Hematopoietic multipotent progenitor cell treated with erythropoietin and hydrocortisone succinate and interleukin-3 and kit ligand, for 17 days (in vitro differentiated cells): ENCODE measurements at regions not wholly inside any gene's neighbourhood (a gene's known extent, or its start where the extent isn't known, plus 50 kb on each side); places are given as distances from the start of the nearest gene placed in this dataset.

ENCODE experiments used
- DNase-seq: peaks from one replicate; pipeline ENCODE4 v3.0.0-alpha.2; 2015; ENCODE audit warnings: low spot score

DNA sequence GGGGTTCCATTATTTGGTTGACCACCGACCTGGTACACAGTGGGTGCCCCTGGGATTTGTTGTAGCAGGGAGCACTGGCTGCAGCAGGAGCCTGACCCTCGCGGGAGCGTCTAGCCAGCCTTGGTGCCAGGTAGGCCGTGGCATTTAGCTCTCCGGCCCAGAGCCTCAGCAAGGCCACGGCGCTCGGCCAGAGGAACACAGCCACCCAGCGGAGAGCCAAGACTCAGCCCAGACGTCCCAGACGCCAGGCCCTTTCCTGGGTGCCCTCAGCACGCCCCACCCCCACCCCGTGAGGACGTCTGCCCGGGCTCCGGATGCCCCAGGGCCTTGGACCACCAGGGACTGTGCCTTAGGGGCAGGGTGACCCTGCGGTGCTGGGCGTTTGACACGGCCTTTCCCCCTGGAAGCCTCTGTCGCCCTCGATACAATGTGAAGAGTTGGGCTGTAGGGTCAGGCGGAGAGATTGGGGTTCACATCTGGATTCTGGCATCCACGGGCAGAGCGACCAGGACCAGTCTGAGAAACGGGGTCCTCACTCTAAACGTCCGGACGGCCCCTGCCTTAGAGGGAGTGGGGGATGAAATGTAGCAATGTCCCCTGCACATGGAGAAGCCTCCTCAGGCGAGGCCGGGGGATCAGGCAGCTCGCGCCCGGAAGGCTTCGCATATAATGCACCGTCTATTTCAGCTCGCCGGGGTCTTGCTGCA is 99.2 kb upstream of the FGF3 start:
- DNase-seq: no peak

DNA sequence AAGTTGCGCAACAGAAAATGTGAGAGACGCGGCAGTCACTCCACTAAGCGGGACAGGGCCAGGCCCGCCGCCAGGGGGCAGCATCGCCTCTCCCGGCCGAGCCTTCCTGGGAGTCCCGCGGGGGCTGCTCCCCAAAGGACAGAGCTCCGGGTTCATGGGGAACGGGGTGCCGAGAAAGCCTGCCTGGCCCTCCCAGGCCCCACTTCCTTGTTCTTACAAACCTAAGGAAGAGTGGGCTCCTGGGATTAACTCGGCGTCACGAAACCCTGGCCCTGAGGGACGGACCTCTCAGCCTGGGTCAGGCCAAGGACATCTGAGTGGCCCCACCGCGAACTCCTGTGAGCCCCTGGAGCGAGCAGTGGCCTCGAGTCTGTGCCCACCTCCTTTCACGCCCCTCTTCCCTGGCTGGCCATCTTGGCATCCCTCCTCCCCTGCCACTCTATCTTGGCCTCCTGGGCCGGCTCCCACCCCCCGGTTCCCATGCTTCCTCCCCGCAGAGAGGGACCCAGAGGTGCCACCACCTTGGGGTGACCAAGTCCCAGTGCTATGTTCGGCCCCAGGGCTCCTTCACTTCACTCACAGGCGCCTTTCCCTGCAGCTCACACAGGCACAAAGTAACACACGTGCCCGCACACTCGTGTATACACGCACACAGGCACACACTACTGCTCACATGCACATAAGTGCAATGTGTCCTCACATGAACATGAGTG is 99.9 kb upstream of the FGF3 start:
- DNase-seq: peak; percentile 49

DNA sequence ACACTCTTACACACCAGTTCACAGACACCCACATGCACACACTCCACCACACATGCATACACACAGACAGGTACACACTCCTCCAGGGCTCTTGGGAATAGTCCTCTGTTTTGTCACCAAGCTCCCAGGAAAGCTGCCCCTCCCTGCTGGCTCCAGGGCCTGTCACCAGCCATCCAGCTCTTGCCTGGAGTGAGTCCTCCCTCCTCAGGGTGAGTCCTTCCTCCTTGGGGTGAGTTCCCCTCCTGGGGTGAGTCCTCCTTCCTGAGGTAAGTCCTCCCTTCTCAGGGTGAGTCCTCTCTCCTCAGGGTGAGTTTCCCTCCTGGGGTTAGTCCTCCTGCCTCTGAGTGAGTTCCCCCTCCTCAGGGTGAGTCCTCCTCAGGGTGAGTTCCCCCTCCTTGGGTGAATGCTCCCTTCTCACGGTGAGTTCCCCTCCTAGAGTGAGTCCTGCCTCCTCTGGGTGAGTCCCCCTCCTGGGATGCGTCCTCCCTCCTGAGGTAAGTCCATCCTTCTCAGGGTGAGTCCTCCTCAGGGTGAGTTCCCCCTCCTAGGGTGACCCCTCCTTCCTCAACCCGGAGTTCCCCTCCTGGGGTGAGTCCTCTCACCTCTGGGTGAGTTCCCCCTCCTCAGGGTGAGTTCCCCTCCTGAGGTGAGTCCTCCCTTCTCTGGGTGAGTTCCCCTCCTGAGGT is 100.6 kb upstream of the FGF3 start:
- no peak for DNase-seq

DNA sequence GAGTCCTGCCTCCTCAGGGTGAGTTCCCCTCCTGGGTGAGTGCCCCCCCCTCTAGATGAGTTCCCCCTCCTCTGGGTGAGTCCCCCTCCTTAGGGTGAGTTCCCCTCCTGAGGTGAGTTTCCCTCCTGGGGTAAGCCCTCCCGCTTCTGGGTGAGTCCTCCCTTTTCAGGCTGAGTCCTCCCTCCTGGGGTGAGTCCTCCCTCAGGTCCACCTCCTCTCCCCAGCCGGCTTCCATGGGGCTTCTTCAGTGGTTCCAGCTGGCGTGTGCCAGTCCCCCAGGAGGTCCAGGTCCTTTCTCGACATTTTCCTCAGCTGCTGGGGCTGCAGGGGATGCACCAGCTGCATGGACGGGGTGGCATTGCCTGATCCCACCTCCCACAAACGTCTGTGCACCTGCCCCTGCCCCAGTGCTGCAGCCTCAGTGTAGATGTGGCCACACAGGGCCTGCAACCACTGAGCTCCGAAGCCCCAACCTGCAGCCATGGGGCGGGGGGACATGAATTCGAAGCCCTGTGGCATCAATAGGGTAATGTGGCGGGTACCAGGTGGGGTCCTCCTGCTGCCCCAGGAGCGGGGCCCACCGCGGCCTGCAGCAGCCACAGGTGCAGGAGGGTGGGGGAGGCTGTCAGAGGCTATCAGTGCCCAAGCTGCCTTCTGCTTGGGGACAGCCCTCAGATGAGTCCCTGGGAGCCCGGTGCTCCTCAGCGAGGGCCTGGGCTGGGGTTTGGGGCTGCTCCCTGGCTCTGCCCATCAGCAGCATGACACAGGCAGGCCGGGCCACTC is 101.3 kb upstream of the FGF3 start:
- no peak for DNase-seq

DNA sequence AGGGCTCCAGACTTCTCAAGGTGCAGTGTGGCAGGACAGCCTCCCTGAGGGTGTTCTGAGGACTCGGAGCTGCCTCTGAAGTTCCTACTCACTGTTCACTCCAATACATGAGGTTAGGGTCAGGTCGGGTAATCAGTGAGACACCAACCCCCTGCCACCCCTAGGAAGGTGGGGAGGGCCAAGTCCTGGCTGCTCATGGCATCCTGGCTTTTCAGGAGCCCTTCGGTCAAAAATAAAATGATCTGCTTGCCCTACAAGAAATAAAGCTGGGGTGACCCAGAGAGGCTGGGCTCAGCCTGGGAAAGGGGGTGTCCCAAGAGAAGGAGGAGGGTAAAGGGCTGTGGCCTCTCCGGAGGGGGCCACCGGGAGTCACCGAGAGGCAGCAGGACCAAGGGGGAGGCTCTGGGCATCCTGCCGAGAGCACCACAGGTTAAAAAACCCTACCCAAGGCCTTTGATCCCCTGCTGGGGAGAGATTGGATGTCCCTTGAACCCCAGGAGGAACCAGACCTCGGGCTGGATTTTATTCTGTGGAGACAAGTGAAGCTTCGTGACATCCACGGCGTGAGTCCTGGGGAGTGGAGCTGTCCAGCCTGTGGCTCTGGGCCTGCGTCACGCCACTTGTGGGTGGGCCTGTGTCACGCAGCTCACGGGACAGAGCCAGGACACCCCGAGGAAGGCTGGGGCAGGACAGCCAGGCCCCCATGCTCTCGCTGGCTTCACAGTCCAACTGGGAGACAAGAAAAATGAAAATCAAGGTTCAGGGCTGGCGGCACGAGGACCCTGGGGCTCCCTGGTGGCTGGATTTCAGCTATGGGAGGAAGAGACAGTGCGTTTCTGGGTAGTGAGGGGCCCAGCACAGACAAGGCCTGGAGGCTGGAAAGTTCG is 102.2 kb upstream of the FGF3 start:
- DNase-seq: no peak

DNA sequence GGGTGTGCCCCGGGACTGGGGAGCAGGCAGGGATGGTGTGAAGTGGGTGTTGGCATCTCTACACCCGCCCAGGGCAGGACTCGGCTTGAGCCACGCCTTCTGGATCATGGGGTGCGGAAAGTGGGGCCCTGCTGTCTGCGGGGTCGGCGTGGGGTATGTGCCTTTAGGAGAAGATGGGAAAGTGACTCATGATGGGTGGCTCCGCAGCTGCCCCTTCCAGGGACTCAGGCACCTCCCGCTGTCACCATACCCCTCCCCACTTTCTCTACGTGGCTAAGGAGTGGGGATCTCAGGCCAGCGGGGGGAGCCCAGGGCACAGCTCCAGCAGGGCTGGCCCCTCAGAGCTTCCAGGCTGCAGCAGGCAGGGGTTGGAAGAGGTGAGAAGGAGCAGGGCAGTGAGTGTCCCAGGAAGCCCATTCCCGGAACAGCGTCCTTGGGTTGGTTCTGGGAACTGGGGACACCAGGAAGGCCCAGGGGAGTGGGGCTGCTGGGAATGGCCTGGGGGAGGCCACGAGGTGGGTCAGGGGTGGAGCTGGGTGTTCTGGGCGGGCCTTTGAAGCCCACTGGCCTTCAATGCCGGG is 102.9 kb upstream of the FGF3 start:
- DNase-seq: no peak

DNA sequence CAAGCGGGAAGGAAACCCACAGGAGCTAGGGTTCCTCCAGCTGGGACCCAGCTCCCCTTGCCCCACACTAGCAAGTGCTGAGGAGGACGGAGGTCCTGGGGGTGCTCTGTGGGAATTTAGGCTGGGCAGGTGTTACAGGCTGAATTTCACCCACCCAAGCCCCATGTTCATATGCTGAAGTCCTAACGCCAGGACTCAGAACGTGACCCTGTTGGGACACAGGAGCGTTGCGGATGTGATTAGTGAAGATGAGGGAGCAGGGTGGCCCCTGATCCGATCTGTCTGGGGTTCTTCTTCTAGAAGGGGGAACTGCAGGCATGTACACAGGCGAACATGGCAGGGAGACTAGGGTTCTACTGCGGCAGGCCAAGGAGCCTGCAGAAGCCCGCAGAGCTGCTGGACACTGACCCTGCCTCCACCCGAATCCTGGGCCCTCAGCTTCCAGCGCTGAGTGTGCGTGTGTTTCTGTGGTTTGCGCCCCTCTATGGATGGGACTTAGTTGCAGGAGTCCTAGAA is 103.4 kb upstream of the FGF3 start:
- DNase-seq: no peak

- DNase-seq: no peak
Observed at GRCh38 chr11:69923196-69923595, 104.0 kb upstream of the FGF3 start.

GRCh38 chr11:69923641-69924307 is 104.6 kb upstream of the FGF3 start:
- no peak for DNase-seq

GRCh38 chr11:69924308-69925161 is 105.3 kb upstream of the FGF3 start:
- no peak for DNase-seq

GRCh38 chr11:69925366-69926196 is 106.4 kb upstream of the FGF3 start:
- DNase-seq: no peak

DNA sequence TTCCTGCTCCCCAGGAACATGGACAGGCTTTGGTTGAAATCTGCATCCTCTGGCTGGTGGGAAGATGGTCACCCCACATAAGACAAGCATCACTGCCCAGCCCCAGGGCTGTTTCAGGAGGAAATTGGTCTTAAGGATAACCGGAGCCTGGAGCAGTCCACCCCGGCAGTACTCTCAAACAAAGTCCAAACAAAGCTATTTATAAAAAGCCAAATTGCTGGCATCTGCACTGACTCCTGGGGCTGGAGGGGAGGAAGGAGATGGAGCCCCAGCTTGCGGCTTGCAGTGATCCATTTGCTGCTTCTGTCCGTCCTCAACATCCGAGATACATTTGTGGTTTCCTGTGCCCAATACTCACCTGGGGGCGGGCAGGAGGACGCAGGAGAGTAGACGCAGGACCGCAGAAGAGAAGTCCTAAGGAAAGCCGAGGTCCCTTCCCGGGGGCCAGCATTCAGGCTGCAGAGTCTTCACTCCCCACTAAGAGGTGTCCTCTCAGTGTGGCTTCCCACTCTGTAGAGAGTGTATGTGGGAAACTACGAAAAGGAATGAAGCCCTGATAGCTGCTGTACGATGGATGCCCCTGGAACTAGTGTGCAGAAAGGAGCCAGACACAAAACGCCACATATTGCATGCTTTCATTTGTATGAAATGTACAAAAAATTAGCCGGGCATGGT is 107.3 kb upstream of the FGF3 start:
- DNase-seq: no peak

- DNase-seq: no peak
Observed at GRCh38 chr11:69928121-69928520, 108.9 kb upstream of the FGF3 start.

DNA sequence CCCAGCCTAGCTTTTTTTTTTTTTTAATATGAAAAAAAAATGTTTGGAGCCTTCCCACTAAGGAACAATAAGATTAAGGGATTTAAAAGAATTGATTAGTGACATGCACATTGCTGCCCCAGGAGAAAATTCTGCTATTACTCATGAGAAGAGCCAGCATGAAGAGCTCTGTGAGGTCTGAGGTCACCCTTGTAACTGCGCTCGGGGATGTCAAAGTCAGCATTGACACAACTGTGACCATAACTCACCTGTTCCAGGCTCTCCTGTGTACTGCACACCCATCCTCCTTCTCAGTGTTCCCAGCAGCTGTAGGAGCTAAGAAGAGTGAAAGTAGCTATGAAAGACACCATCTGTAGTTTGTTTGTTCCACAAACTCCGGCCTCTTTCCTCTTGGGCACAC is 109.8 kb upstream of the FGF3 start:
- no peak for DNase-seq

DNA sequence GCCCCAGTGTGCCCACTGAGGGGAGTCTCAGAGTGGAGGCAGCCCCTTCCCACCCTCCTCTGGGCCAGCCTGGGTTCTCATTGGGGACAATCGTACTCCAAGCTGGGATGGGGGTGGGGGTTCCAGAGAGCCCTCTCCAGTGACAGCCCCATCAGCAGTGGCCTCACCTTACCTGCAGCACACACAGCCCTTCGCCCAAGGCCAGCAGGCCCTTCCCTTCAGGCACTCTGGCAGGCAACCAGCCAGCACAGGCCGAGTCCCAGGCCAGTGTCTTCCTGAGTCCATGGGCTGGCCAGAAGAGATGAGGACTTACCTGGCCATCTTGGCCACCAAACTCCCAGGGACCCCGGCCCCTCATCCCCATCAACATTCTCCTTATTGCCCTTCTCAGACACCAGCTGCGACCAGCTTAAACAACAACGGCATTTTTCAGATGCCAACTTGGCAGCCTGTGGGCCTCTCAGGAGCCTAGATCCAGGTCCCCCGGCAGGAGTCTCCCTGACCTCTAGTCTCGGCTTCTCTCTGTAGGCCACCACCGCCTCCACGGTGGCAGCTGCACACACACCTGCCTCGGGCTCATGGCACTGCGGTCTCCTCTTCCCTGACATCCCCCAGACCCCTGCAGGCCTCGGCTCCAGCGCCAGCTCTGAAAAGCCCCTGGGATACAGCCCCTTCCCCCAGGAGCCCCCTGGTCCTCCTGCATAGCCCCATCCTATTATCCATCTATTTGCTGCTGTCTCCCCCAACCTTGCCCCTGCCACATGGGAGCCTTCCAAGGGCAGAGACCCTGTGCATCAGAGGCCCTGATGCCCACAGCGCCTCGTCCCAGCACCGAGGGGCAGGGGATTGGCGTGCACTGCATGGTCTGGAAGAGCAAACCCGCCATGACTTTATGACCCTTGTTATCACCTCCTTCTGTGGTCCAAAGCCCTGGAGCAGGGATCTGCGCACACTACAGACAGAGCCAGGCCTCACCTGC is 111.2 kb upstream of the FGF3 start:
- DNase-seq: no peak

DNA sequence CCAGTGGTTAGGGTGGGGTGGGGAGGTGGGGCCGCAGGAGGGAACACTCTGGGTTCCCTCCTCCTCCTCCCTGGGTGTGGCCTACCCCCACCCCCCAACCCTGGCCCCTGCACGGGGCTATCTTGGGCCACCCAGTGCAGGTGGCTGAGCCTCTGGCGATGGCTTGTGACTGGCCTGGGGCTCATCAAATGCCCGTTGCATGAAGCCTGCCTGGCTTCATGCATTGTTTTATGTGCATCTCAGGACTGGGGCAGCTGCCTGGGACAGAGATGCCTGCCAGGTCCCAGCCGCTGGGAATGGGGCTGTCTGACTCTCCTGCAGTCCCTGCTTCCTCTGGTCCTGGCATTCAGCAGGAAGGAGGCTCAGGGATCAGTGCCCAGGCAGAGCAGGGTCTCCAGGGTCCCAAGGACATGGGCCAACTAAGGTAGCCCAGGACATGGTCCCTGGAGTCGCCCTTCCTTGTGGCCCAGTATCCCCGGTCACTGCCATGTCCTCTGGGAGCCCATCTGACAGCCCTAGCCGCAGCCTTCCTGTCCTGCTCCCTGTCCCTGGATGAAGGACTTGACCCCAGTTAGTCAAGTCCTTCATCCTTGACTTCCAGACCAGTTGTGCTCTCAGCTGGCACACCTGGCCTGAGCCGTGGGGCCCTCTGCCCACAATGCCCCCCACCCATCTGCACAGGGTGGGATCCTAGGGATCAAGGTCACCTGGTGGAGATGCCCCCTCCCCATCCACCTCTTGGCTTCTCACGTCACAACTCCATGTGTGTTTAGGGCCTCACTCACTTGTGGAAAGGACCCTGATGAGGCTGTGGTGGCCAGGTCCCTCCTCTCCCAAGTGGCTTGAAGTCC is 112.1 kb upstream of the FGF3 start:
- DNase-seq: no peak
